OCI-LY3 (cell line): ENCODE measurements at regions not wholly inside any gene's neighbourhood (a gene's known extent, or its start where the extent isn't known, plus 50 kb on each side); places are given as distances from the start of the nearest gene placed in this dataset.
A peak's percentile ranks its signal among the peaks of the same experiment; 100 is the strongest.
"Not testable (repeated sequence)": the region's sequence is repeated elsewhere in the genome, so short reads cannot be mapped to it uniquely, and the experiment has no call there.

Experiments used
- H2AFZ ChIP-seq: fragments of 200-600, 300-600 bp; shearing (Covaris generic); 2 replicates; pipeline ENCODE4 v1.6.0; 2014; ENCODE audit warnings: antibody characterized with exemption, low read depth, low read length
- H3K27ac ChIP-seq: fragments of 200-600, 300-600 bp; sonication (generic); 2 replicates; pipeline ENCODE4 v1.5.1; 2014; ENCODE audit warnings: mild to moderate bottlenecking, low read length, moderate library complexity, mixed read lengths
- H3K27me3 ChIP-seq: fragments of 200-600, 300-600 bp; sonication (generic); 2 replicates; pipeline ENCODE4 v1.6.1; 2014; ENCODE audit warnings: low read depth, low read length, mixed read lengths
- H3K36me3 ChIP-seq: fragments of 200-600, 300-600 bp; sonication (generic); replicated peaks from 2 replicates; pipeline ENCODE3; 2014; ENCODE audit warnings: low read depth, low read length, mixed read lengths
- H3K4me1 ChIP-seq: fragments of 300-600, 200-600 bp; sonication (generic); 2 replicates; pipeline ENCODE4 v1.6.1; 2014; ENCODE audit warnings: low read length, mixed read lengths
- H3K4me2 ChIP-seq: fragments of 200-600, 300-600 bp; sonication (generic); 2 replicates; pipeline ENCODE4 v1.6.1; 2014; ENCODE audit warnings: low read length, mixed read lengths
- H3K4me3 ChIP-seq: fragments of 300-600, 200-600 bp; sonication (generic); 2 replicates; pipeline ENCODE4 v1.5.1; 2014; ENCODE audit warnings: antibody characterized with exemption, mild to moderate bottlenecking, low read length, moderate library complexity
- H3K79me2 ChIP-seq: fragments of 300-600, 200-600 bp; shearing (Covaris generic); 2 replicates; pipeline ENCODE4 v1.6.1; 2014; ENCODE audit warnings: mild to moderate bottlenecking, low read length, mixed read lengths
- H3K9ac ChIP-seq: fragments of 300-600, 200-600 bp; shearing (Covaris generic); 2 replicates; pipeline ENCODE4 v1.6.0; 2014; ENCODE audit warnings: mild to moderate bottlenecking, low read length, moderate library complexity
- H3K9me3 ChIP-seq: fragments of 200-600, 300-600 bp; shearing (Covaris generic); 2 replicates; pipeline ENCODE4 v1.6.1; 2014; ENCODE audit warnings: low read length, mixed read lengths; ENCODE audit not compliant: insufficient read depth
- H4K20me1 ChIP-seq: fragments of 200-600, 300-600 bp; sonication (generic); 2 replicates; pipeline ENCODE4 v1.6.1; 2016; ENCODE audit warnings: low read length, mixed read lengths; ENCODE audit not compliant: insufficient read depth
- CTCF ChIP-seq: fragments of 200-600, 300-600 bp; sonication (generic); IDR thresholded peaks from 2 replicates; pipeline ENCODE4 v1.5.1; 2014; ENCODE audit warnings: antibody characterized with exemption, low read length, low read depth
- EZH2phosphoT487 ChIP-seq: fragments of 200-600 bp; shearing (Covaris generic); IDR thresholded peaks from 2 replicates; pipeline ENCODE4 v1.6.1; 2018; ENCODE audit warnings: antibody characterized with exemption, mixed run types, low read depth

DNA sequence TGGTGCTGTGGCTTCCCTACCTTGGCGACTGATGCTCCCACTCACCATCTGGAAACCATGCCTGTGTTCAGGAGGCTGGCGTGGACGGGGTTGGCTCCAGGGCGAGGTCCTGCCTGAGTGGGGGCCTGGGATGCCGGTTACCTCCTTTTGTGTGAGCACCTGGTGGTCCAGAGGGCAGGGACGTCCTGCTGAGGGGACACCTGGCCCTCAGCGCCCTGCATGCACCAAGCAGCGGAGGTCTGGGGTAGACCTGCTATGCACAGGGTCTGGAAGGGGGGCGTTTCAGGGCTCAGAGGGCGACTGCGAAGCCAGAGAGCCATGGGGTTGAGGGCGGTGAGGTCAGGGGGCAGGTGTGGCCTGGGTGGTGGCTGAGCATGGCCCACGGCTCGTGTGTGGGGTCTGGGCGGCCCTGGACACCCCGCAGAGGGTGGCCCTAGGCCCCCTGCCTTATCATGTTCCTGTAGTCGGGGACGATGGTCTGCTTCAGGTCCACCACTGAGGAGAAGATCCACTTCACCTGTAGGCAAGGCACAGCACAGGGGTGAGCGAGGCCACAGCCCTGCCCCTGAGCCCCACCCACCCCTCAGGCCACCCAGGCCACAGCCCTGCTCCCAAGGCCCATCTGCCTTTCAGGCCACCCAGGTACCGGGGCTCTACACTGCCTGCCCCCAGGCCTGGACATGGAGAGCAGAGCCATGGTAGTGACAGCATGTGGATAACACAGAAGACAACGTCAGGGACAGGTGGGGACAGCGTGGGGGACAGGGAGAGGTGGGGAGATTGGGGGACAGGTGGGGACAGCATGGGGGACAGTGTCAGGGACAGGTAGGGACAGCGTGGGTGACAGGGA is 95.3 kb downstream of the TMEM121 start:
- H3K27me3 ChIP-seq, H3K4me3 ChIP-seq, H3K79me2 ChIP-seq, H2AFZ ChIP-seq, H3K9me3 ChIP-seq, H3K36me3 ChIP-seq, H3K4me1 ChIP-seq, H3K27ac ChIP-seq, H3K9ac ChIP-seq, H4K20me1 ChIP-seq, H3K4me2 ChIP-seq: not testable (repeated sequence)

DNA sequence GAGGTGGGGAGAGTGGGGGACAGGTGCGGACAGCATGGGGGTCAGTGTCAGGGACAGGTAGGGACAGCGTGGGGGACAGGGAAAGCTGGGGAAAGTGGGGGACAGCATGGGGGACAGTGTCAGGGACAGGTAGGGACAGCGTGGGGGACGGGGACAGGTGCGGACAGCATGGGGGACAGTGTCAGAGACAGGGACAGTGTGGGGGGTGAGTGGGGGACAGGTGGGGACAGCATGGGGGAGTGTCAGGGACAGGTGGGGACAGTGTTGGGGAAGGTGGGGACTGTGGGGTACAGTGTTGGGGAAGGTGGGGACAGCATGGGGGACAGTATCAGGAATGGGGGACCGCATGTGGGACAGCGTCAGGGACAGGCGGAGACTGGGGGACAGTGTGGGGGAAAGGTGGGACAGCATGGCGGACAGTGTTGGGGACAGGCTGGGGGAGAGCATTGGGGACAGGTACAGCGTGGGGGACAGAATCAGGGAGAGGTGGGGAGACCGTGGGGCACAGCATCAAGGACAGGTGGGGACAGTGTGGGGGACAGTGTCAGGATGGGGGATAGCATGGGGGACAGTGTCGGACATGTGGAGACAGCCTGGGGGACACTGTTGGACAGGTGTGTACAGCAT is 96.1 kb downstream of the TMEM121 start:
- TF ChIP-seq EZH2phosphoT487, result no peak
- TF ChIP-seq CTCF, result no peak
- Histone ChIP-seq H3K79me2 (no peaks in the 10 kb centered on the region), H3K27me3 (no peaks in the 10 kb centered on the region), H4K20me1 (no peaks in the 10 kb centered on the region), H3K4me2 (no peak overlapping the region), H3K9me3 (no peaks in the 10 kb centered on the region), H3K36me3 (no peaks in the 10 kb centered on the region), H3K4me1 (no peaks in the 10 kb centered on the region), H3K9ac (no peak overlapping the region), H2AFZ (no peak overlapping the region), H3K4me3 (no peak overlapping the region), H3K27ac (no peak overlapping the region)

- not testable (repeated sequence) for H3K36me3 ChIP-seq, H3K27me3 ChIP-seq, H3K27ac ChIP-seq, H4K20me1 ChIP-seq, H2AFZ ChIP-seq, H3K4me2 ChIP-seq, H3K9ac ChIP-seq, H3K4me1 ChIP-seq, H3K9me3 ChIP-seq, H3K4me3 ChIP-seq, H3K79me2 ChIP-seq
These were observed 96.8 kb downstream of the TMEM121 start for GRCh38 chr14:105623178-105623577.

DNA sequence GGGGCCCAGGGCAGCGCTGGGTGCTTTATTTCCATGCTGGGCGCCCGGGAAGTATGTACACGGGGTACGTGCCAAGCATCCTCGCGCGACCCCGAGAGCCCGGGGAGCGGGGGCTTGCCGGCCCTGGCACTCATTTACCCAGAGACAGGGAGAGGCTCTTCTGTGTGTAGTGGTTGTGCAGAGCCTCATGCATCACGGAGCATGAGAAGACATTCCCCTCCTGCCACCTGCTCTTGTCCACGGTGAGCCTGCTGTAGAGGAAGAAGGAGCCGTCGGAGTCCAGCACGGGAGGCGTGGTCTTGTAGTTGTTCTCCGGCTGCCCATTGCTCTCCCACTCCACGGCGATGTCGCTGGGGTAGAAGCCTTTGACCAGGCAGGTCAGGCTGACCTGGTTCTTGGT is 98.0 kb downstream of the TMEM121 start:
- not testable (repeated sequence) for H3K4me1 ChIP-seq, H3K27ac ChIP-seq, H3K36me3 ChIP-seq, H3K9ac ChIP-seq, H3K9me3 ChIP-seq, H4K20me1 ChIP-seq, H3K4me3 ChIP-seq, H3K27me3 ChIP-seq, H3K79me2 ChIP-seq, H3K4me2 ChIP-seq, H2AFZ ChIP-seq

- not testable (repeated sequence) for H3K36me3 ChIP-seq, H3K9ac ChIP-seq, H4K20me1 ChIP-seq, H2AFZ ChIP-seq, H3K27me3 ChIP-seq, H3K79me2 ChIP-seq, H3K4me3 ChIP-seq, H3K27ac ChIP-seq, H3K9me3 ChIP-seq, H3K4me2 ChIP-seq
- peaks cover 14% of the 10 kb centered on the region for H3K4me1 ChIP-seq
These were observed 98.5 kb downstream of the TMEM121 start for GRCh38 chr14:105624749-105625434.

DNA sequence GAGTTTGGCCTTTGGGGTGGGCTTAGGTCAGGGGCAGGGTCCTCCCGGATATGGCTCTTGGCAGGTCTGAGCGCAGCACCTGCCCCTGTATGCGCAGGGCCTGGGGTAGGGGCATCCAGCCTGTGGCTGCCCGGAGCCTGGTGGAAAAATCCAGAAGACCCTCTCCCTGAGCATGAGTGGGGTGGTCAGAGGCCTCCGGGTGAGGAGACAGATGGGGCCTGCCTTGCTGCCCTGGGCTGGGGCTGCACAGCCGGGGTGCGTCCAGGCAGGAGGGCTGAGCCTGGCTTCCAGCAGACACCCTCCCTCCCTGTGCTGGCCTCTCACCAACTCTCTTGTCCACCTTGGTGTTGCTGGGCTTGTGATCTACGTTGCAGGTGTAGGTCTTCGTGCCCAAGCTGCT is 99.1 kb downstream of the TMEM121 start:
- H3K4me3 ChIP-seq, H3K27me3 ChIP-seq, H2AFZ ChIP-seq, H3K9ac ChIP-seq, H4K20me1 ChIP-seq, H3K4me2 ChIP-seq, H3K79me2 ChIP-seq, H3K36me3 ChIP-seq, H3K27ac ChIP-seq, H3K9me3 ChIP-seq: not testable (repeated sequence)
- H3K4me1 ChIP-seq, result peaks cover 17% of the 10 kb centered on the region

GRCh38 chr14:105626111-105626510 is 99.7 kb downstream of the TMEM121 start:
- H3K79me2 ChIP-seq, H3K9ac ChIP-seq, H3K36me3 ChIP-seq, H2AFZ ChIP-seq, H3K9me3 ChIP-seq, H3K27me3 ChIP-seq, H3K27ac ChIP-seq, H4K20me1 ChIP-seq, H3K4me2 ChIP-seq: not testable (repeated sequence)
- H3K4me3 ChIP-seq, result peak overlapping the region; percentile 43; the same call in 1 of the 2 replicates
- H3K4me1 ChIP-seq, result peaks cover 23% of the 10 kb centered on the region

DNA sequence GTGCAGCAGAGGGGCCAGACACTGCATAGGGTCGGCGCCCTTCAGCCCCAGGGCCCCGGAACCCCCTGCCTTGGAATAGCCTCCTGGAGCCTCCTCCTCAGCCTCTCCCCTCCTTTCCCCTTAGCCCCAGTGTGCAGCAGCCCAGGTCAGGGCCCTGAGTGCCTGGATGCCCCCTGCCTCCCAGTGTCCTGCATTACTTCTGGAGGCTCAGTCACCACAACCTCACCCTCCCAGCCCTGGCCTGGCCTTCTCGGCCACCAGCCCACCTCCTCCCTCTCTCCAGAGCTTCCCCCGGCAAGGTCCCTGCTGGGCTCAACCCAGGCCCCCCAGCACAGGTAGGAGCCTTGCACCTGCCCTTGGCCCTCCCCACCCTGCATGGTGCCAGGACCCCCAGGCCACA is 100.3 kb downstream of the TMEM121 start:
- not testable (repeated sequence) for H4K20me1 ChIP-seq, H3K27ac ChIP-seq, H3K27me3 ChIP-seq, H3K4me3 ChIP-seq, H3K9me3 ChIP-seq, H3K4me2 ChIP-seq, H3K9ac ChIP-seq, H3K36me3 ChIP-seq, H3K79me2 ChIP-seq, H2AFZ ChIP-seq
- H3K4me1 ChIP-seq, result peaks cover 28% of the 10 kb centered on the region
